IMR-90 (cell line): ENCODE measurements at regions not wholly inside any gene's neighbourhood (a gene's known extent, or its start where the extent isn't known, plus 50 kb on each side); places are given as distances from the start of the nearest gene placed in this dataset.

Experiments
- ATAC-seq: fragments of 200-7000 bp; cut with Tn5 transposase; 2 replicates; pipeline ENCODE4 v1.9.1; 2020; ENCODE audit warnings: low read depth, mild to moderate bottlenecking, moderate library complexity
- BruUV-seq: library from RNA; stranded (reverse); fragments of 400-500 nt; replicated peaks from 2 replicates; lab custom pipeline; 2021; lab: Mats Ljungman, UMichigan
- CTCF ChIA-PET: fragments of 300-600 bp; formaldehyde crosslinking; extraction: SDS; loops from one replicate; lab custom pipeline; 2021; ENCODE audit warnings: antibody characterized with exemption; lab: Yijun Ruan, JAX
- POLR2A ChIA-PET: fragments of 300-600 bp; sonication (Branson Sonifier 250); formaldehyde crosslinking; loops from one replicate; lab custom pipeline; 2022; ENCODE audit warnings: antibody characterized with exemption; ENCODE audit not compliant: unreplicated experiment; lab: Charles Lee
- DNase-seq: peaks from one replicate; pipeline ENCODE4 v3.0.0; 2013
- H2AFZ ChIP-seq: replicated peaks from 2 replicates; pipeline ENCODE3; 2013; ENCODE audit warnings: low read length, mild to moderate bottlenecking; ENCODE audit not compliant: poor library complexity
- H2AK5ac ChIP-seq: 2 replicates; pipeline ENCODE4 v1.6.1; 2013; ENCODE audit warnings: low read depth, low read length, inconsistent platforms
- H2AK9ac ChIP-seq: replicated peaks from 2 replicates; pipeline ENCODE3; 2013; ENCODE audit warnings: mild to moderate bottlenecking, low read depth, low read length, moderate library complexity; ENCODE audit not compliant: poor library complexity
- H2BK120ac ChIP-seq: 2 replicates; pipeline ENCODE4 v1.6.1; 2013; ENCODE audit warnings: low read depth, low read length, inconsistent platforms
- H2BK15ac ChIP-seq: 3 replicates; pipeline ENCODE4 v1.6.1; 2013; ENCODE audit warnings: low read depth, low read length, inconsistent platforms
- H2BK20ac ChIP-seq: 2 replicates; pipeline ENCODE4 v1.6.1; 2013; ENCODE audit warnings: low read depth, mild to moderate bottlenecking, inconsistent platforms, low read length, moderate library complexity
- H2BK5ac ChIP-seq: 2 replicates; pipeline ENCODE4 v1.6.1; 2013; ENCODE audit warnings: mild to moderate bottlenecking, low read depth, low read length, inconsistent platforms; ENCODE audit not compliant: poor library complexity, severe bottlenecking
- H3K14ac ChIP-seq: replicated peaks from 2 replicates; pipeline ENCODE4 v1.6.1; 2013; ENCODE audit warnings: low read depth, low read length, inconsistent platforms
- H3K18ac ChIP-seq: 2 replicates; pipeline ENCODE4 v1.6.1; 2013; ENCODE audit warnings: low read depth, low read length, control low read depth
- H3K23ac ChIP-seq: 2 replicates; pipeline ENCODE4 v1.6.1; 2013; ENCODE audit warnings: low read depth, low read length, inconsistent platforms
- H3K27ac ChIP-seq: 2 replicates; pipeline ENCODE4 v1.5.1; 2013; ENCODE audit warnings: mild to moderate bottlenecking, control low read depth, low read length; ENCODE audit not compliant: insufficient read depth
- H3K27me3 ChIP-seq: 2 replicates; pipeline ENCODE4 v1.6.1; 2013; ENCODE audit warnings: low read length; ENCODE audit not compliant: control insufficient read depth, insufficient read depth
- H3K36me3 ChIP-seq: 2 replicates; pipeline ENCODE4 v1.6.1; 2013; ENCODE audit warnings: low read length, mixed read lengths; ENCODE audit not compliant: control insufficient read depth, insufficient read depth
- H3K4ac ChIP-seq: 2 replicates; pipeline ENCODE4 v1.6.1; 2013; ENCODE audit warnings: low read depth, low read length, inconsistent platforms
- H3K4me1 ChIP-seq: 2 replicates; pipeline ENCODE4 v1.6.1; 2013; ENCODE audit warnings: low read length, mixed read lengths; ENCODE audit not compliant: control insufficient read depth, insufficient read depth
- H3K4me2 ChIP-seq: 2 replicates; pipeline ENCODE4 v1.6.1; 2013; ENCODE audit warnings: low read depth, mild to moderate bottlenecking, control low read depth, low read length, moderate library complexity
- H3K4me3 ChIP-seq: 2 replicates; pipeline ENCODE4 v1.5.1; 2013; ENCODE audit warnings: low read depth, mild to moderate bottlenecking, control low read depth, low read length, moderate library complexity; ENCODE audit not compliant: insufficient read depth
- H3K56ac ChIP-seq: 2 replicates; pipeline ENCODE4 v1.6.1; 2013; ENCODE audit warnings: low read length, inconsistent platforms; ENCODE audit not compliant: insufficient read depth; ENCODE audit errors: extremely low read depth
- H3K79me1 ChIP-seq, 2 experiments: 2 replicates each; pipeline ENCODE4 v1.6.1; 2013; ENCODE audit warnings: low read length in 2 of 2, inconsistent platforms in 1 of 2, low read depth in 1 of 2
- H3K9ac ChIP-seq: 2 replicates; pipeline ENCODE4 v1.6.1; 2013; ENCODE audit warnings: low read depth, low read length, control low read depth
- H3K9me1 ChIP-seq: 2 replicates; pipeline ENCODE4 v1.6.1; 2013; ENCODE audit warnings: low read length, inconsistent platforms; ENCODE audit not compliant: insufficient read depth
- H3K9me3 ChIP-seq: 2 replicates; pipeline ENCODE4 v1.6.1; 2013; ENCODE audit warnings: low read length; ENCODE audit not compliant: control insufficient read depth, insufficient read depth
- H4K20me1 ChIP-seq: 2 replicates; pipeline ENCODE4 v1.6.1; 2013; ENCODE audit warnings: low read length, inconsistent platforms; ENCODE audit not compliant: insufficient read depth
- H4K5ac ChIP-seq: 2 replicates; pipeline ENCODE4 v1.6.1; 2013; ENCODE audit warnings: mild to moderate bottlenecking, low read depth, low read length, control low read depth
- H4K8ac ChIP-seq, 2 experiments: 2 replicates each; pipeline ENCODE4 v1.6.1; 2013; ENCODE audit warnings: low read depth in 2 of 2, low read length in 2 of 2, control low read depth in 1 of 2, inconsistent platforms in 1 of 2
- H4K91ac ChIP-seq: 2 replicates; pipeline ENCODE4 v1.6.1; 2013; ENCODE audit warnings: low read depth, low read length, inconsistent platforms; ENCODE audit not compliant: insufficient read depth
- MAZ ChIP-seq: IDR thresholded peaks from 2 replicates; pipeline ENCODE4 v1.6.1; 2012; ENCODE audit warnings: low read depth, mild to moderate bottlenecking, low read length, improper control_type of control experiment, moderate library complexity, borderline replicate concordance
- WGBS, 2 experiments: methylation state at CpG; one replicate each; pipeline versions ENCODE4 v1.1.5 to v1.1.7; 2013; ENCODE audit warnings: missing lambda C conversion rate in 2 of 2; ENCODE audit not compliant: insufficient read length in 1 of 2; ENCODE audit errors: extremely low coverage in 2 of 2; 5-methylcytosine and 5-hydroxymethylcytosine counted together
- dilution Hi-C: fragments of 300-500 bp; cut with HindIII; formaldehyde crosslinking; loops from one replicate; pipeline ENCODE4 v1.14.3; 2018; ENCODE audit warnings: low sequenced_read_pairs; ENCODE audit not compliant: unreplicated experiment
- in situ Hi-C: fragments of 300-500 bp; cut with MboI; formaldehyde crosslinking; loops from 3 replicates; pipeline ENCODE4 v1.14.3; 2019; ENCODE audit warnings: low sequenced_read_pairs, inconsistent platforms, mixed read lengths
- intact Hi-C: fragments of 100-400 bp; cut with micrococcal nuclease; formaldehyde crosslinking; loops from 2 replicates; pipeline ENCODE4 v1.10.0; 2022

DNA sequence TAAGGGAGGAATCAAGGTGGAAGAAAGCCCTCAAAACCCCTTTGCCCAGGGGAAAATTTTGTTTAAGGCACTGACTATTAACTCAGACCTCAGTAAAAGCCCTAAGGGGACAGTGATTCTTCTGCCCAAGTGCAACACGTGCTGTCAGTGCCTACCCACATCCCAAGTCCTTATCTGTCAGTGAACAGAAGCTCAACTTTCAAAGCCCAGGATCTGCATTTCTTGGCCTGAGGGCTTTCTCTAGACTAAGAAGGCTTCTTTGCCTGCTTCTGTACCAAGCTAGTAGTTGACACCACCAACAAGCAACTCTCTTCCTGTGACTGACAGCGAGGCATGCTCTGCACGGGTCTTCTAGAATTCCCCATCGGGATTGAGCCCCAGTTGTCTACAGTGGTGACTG lies 416.0 kb upstream of the SPTLC3 start:
- TF ChIP-seq MAZ: no peak
- H4K8ac ChIP-seq: no peak overlapping the region
- H3K9ac ChIP-seq: no peak overlapping the region
- no peak overlapping the region for H2BK5ac ChIP-seq
- H2AFZ ChIP-seq: no peak overlapping the region
- H2BK120ac ChIP-seq: no peak overlapping the region
- DNase-seq (no peak), ATAC-seq (no peak)
- no peak overlapping the region for H2BK20ac ChIP-seq
- H3K4me1 ChIP-seq: no peaks in the 10 kb centered on the region
- no peaks in the 10 kb centered on the region for H3K79me1 ChIP-seq
- no peaks in the 10 kb centered on the region for H3K36me3 ChIP-seq
- H3K23ac ChIP-seq: no peak overlapping the region
- peaks cover 18% of the 10 kb centered on the region for H3K9me3 ChIP-seq
- H4K20me1 ChIP-seq: no peaks in the 10 kb centered on the region
- dilution Hi-C loops: no loop called here
- no TSS peak for BruUV-seq
- no peak overlapping the region for H3K27ac ChIP-seq
- no peak overlapping the region for H3K56ac ChIP-seq
- H3K9me1 ChIP-seq: no peaks in the 10 kb centered on the region
- H4K5ac ChIP-seq: no peak overlapping the region
- H3K18ac ChIP-seq: no peak overlapping the region
- POLR2A ChIA-PET: no interaction called here
- no peak overlapping the region for H2BK15ac ChIP-seq
- H4K91ac ChIP-seq: no peak overlapping the region
- H3K4me3 ChIP-seq: no peak overlapping the region
- no peak overlapping the region for H3K14ac ChIP-seq
- no peak overlapping the region for H3K4me2 ChIP-seq
- in situ Hi-C loops: no loop called here
- intact Hi-C loops: no loop called here
- no peaks in the 10 kb centered on the region for H3K27me3 ChIP-seq
- 63% methylated on average over 4 of the region's 4 CpGs; no CpG with 5 or more reads in 1 of the 2 experiments for WGBS, 2 experiments
- no peak overlapping the region for H2AK5ac ChIP-seq
- H2AK9ac ChIP-seq: no peak overlapping the region
- no peak overlapping the region for H3K4ac ChIP-seq
- CTCF ChIA-PET: no interaction called here
